ENCODE measurements at regions not wholly inside any gene's neighbourhood (a gene's known extent, or its start where the extent isn't known, plus 50 kb on each side); places are given as distances from the start of the nearest gene placed in this dataset.

GRCh38 chr1:222301652-222302051 is 246.3 kb downstream of the HHIPL2 start:
- Histone ChIP-seq H3K27me3 (ENCODE audit: insufficient read depth, low read length, poor library complexity, severe bottlenecking) (no peaks in the 10 kb centered on the region), H4K20me1 (ENCODE audit: insufficient read depth, low read length, poor library complexity, severe bottlenecking) (no peaks in the 10 kb centered on the region), H3K4me2 (ENCODE audit: low read depth, low read length, poor library complexity, severe bottlenecking) (no peak overlapping the region), H3K9ac (ENCODE audit: low read depth, low read length, poor library complexity, severe bottlenecking) (no peak overlapping the region), H3K4me1 (ENCODE audit: insufficient read depth, low read length, poor library complexity, severe bottlenecking) (no peaks in the 10 kb centered on the region), H2AFZ (ENCODE audit: low read length) (no peak overlapping the region), H3K36me3 (ENCODE audit: insufficient read depth, low read length) (no peaks in the 10 kb centered on the region), H3K4me3 (ENCODE audit: low read length, poor library complexity, severe bottlenecking) (no peak overlapping the region), H3K9me2 (replicated peaks; ENCODE audit: low read depth, low read length) (no peaks in the 10 kb centered on the region), H3F3A (ENCODE audit: low read depth) (no peaks in the 10 kb centered on the region), H3K79me2 (ENCODE audit: insufficient read depth, low read length) (no peaks in the 10 kb centered on the region), H3K9me3 (ENCODE audit: insufficient read depth, low read depth, low read length) (no peaks in the 10 kb centered on the region)
- TF ChIP-seq CTCF (conservative IDR thresholded peaks at IDR 0.05; ENCODE audit: low read length) = no peak
- no peak for TF ChIP-seq EZH2phosphoT487 (IDR thresholded peaks at IDR 0.05; ENCODE audit: borderline replicate concordance)

GRCh38 chr1:222299524-222299923 is 248.4 kb downstream of the HHIPL2 start:
- Histone ChIP-seq H3K79me2 (ENCODE audit: insufficient read depth, low read length) (no peaks in the 10 kb centered on the region), H3K4me2 (ENCODE audit: low read depth, low read length, poor library complexity, severe bottlenecking) (no peak overlapping the region), H3K9ac (ENCODE audit: low read depth, low read length, poor library complexity, severe bottlenecking) (no peak overlapping the region), H3K9me3 (ENCODE audit: insufficient read depth, low read depth, low read length) (peaks cover 2% of the 10 kb centered on the region; the same call in 1 of the 2 replicates), H3K36me3 (ENCODE audit: insufficient read depth, low read length) (no peaks in the 10 kb centered on the region), H3K9me2 (replicated peaks; ENCODE audit: low read depth, low read length) (no peaks in the 10 kb centered on the region), H3F3A (ENCODE audit: low read depth) (no peaks in the 10 kb centered on the region), H2AFZ (ENCODE audit: low read length) (no peak overlapping the region), H3K4me1 (ENCODE audit: insufficient read depth, low read length, poor library complexity, severe bottlenecking) (no peaks in the 10 kb centered on the region), H3K4me3 (ENCODE audit: low read length, poor library complexity, severe bottlenecking) (no peak overlapping the region), H4K20me1 (ENCODE audit: insufficient read depth, low read length, poor library complexity, severe bottlenecking) (no peaks in the 10 kb centered on the region), H3K27me3 (ENCODE audit: insufficient read depth, low read length, poor library complexity, severe bottlenecking) (no peaks in the 10 kb centered on the region)
- TF ChIP-seq EZH2phosphoT487 (IDR thresholded peaks at IDR 0.05; ENCODE audit: borderline replicate concordance) (no peak), CTCF (conservative IDR thresholded peaks at IDR 0.05; ENCODE audit: low read length) (no peak)

- no peak for TF ChIP-seq EZH2phosphoT487 (IDR thresholded peaks at IDR 0.05; ENCODE audit: borderline replicate concordance)
- TF ChIP-seq CTCF (conservative IDR thresholded peaks at IDR 0.05; ENCODE audit: low read length) = no peak
- Histone ChIP-seq H3K4me3 (ENCODE audit: low read length, poor library complexity, severe bottlenecking) (no peak overlapping the region), H2AFZ (ENCODE audit: low read length) (no peak overlapping the region), H3K9me3 (ENCODE audit: insufficient read depth, low read depth, low read length) (peaks cover 2% of the 10 kb centered on the region; the same call in 1 of the 2 replicates), H3K9me2 (replicated peaks; ENCODE audit: low read depth, low read length) (no peaks in the 10 kb centered on the region), H3K4me1 (ENCODE audit: insufficient read depth, low read length, poor library complexity, severe bottlenecking) (no peaks in the 10 kb centered on the region), H3K4me2 (ENCODE audit: low read depth, low read length, poor library complexity, severe bottlenecking) (no peak overlapping the region), H3K36me3 (ENCODE audit: insufficient read depth, low read length) (no peaks in the 10 kb centered on the region), H3K27me3 (ENCODE audit: insufficient read depth, low read length, poor library complexity, severe bottlenecking) (no peaks in the 10 kb centered on the region), H3K9ac (ENCODE audit: low read depth, low read length, poor library complexity, severe bottlenecking) (no peak overlapping the region), H4K20me1 (ENCODE audit: insufficient read depth, low read length, poor library complexity, severe bottlenecking) (no peaks in the 10 kb centered on the region), H3K79me2 (ENCODE audit: insufficient read depth, low read length) (no peaks in the 10 kb centered on the region), H3F3A (ENCODE audit: low read depth) (no peaks in the 10 kb centered on the region)
Observed at GRCh38 chr1:222290866-222291265, 257.0 kb downstream of the HHIPL2 start.
